Thoracic aorta (tissue), 2 donors: ENCODE measurements at regions not wholly inside any gene's neighbourhood (a gene's known extent, or its start where the extent isn't known, plus 50 kb on each side); places are given as distances from the start of the nearest gene placed in this dataset.

ENCODE experiments used
- ATAC-seq: fragments of 150-250 bp; one replicate; pipeline ENCODE4 v1.8.0; 2017; ENCODE audit warnings: low read depth; ENCODE audit not compliant: insufficient number of reproducible peaks, low FRiP score
- DNase-seq: peaks from one replicate; pipeline ENCODE4 v3.0.0-alpha.2; 2020; ENCODE audit warnings: low spot score
- H3K27ac ChIP-seq, 2 donors: fragments of 200-600 bp; sonication (generic); 1 replicate in 1 of 2; 2 replicates in 1 of 2; pipeline ENCODE4 v1.5.1; 2016; ENCODE audit warnings: mild to moderate bottlenecking in 2 of 2, moderate library complexity in 2 of 2
- H3K27me3 ChIP-seq: fragments of 200-600 bp; sonication (generic); replicated peaks from 2 replicates; pipeline ENCODE4 v1.6.0; 2016; ENCODE audit warnings: mild to moderate bottlenecking; ENCODE audit not compliant: insufficient read depth
- H3K36me3 ChIP-seq: fragments of 200-600 bp; sonication (generic); one replicate; pipeline ENCODE4 v1.5.1; 2016
- H3K4me1 ChIP-seq, 2 donors: fragments of 200-600 bp; sonication (generic); 1 replicate in 1 of 2; 2 replicates in 1 of 2; pipeline versions ENCODE4 v1.5.1 to v1.6.0; 2016; ENCODE audit warnings: low read depth in 2 of 2, mild to moderate bottlenecking in 1 of 2; ENCODE audit not compliant: control insufficient read depth in 1 of 2
- H3K4me3 ChIP-seq: fragments of 200-600 bp; sonication (generic); 2 replicates; pipeline ENCODE4 v1.5.1; 2016; ENCODE audit warnings: mild to moderate bottlenecking
- H3K9me3 ChIP-seq: fragments of 200-600 bp; sonication (generic); 2 replicates; pipeline ENCODE4 v1.5.1; 2016
- CTCF ChIP-seq: fragments of 200-600 bp; sonication (generic); IDR thresholded peaks from one replicate; pipeline ENCODE4 v1.5.1; 2019; ENCODE audit warnings: antibody characterized with exemption

GRCh38 chr1:59156051-59156450 lies 140.8 kb upstream of the FGGY start:
- H3K36me3 ChIP-seq = no peaks in the 10 kb centered on the region
- no peak for TF ChIP-seq CTCF
- H3K27ac ChIP-seq = peak overlapping the region; percentile 9 to 29
- no peak overlapping the region for H3K4me3 ChIP-seq
- ATAC-seq = no peak
- no peaks in the 10 kb centered on the region for H3K27me3 ChIP-seq
- peaks cover 13 to 66% of the 10 kb centered on the region in 2 donors for H3K4me1 ChIP-seq
- DNase-seq = no peak
- H3K9me3 ChIP-seq = peaks cover 5% of the 10 kb centered on the region

GRCh38 chr1:59156526-59157199 lies 140.2 kb upstream of the FGGY start:
- ATAC-seq = no peak
- DNase-seq = no peak
- H3K36me3 ChIP-seq = no peaks in the 10 kb centered on the region
- peaks cover 9 to 64% of the 10 kb centered on the region in 2 donors for H3K4me1 ChIP-seq
- TF ChIP-seq CTCF = no peak
- H3K27me3 ChIP-seq = no peaks in the 10 kb centered on the region
- no peak overlapping the region for H3K4me3 ChIP-seq
- H3K27ac ChIP-seq = peak overlapping the region; percentile 23 to 48
- H3K9me3 ChIP-seq = peaks cover 5% of the 10 kb centered on the region

GRCh38 chr1:59158321-59158720 lies 138.6 kb upstream of the FGGY start:
- H3K4me1 ChIP-seq = peaks cover 8 to 71% of the 10 kb centered on the region in 2 donors
- H3K9me3 ChIP-seq = peaks cover 5% of the 10 kb centered on the region
- DNase-seq (no peak), ATAC-seq (no peak)
- no peaks in the 10 kb centered on the region for H3K36me3 ChIP-seq
- H3K27ac ChIP-seq = no peak overlapping the region
- no peaks in the 10 kb centered on the region for H3K27me3 ChIP-seq
- H3K4me3 ChIP-seq = no peak overlapping the region
- no peak for TF ChIP-seq CTCF

- Histone ChIP-seq H3K36me3 (no peaks in the 10 kb centered on the region), H3K27ac (peak overlapping the region in 1 of 2 donors; percentile 73), H3K27me3 (no peaks in the 10 kb centered on the region), H3K9me3 (peaks cover 5% of the 10 kb centered on the region), H3K4me1 (peaks cover 8 to 80% of the 10 kb centered on the region in 2 donors), H3K4me3 (no peak overlapping the region)
- no peak for TF ChIP-seq CTCF
- ATAC-seq (no peak), DNase-seq (no peak)
Measured at GRCh38 chr1:59159557-59160203, 137.2 kb upstream of the FGGY start.

GRCh38 chr1:59161136-59161535 lies 135.8 kb upstream of the FGGY start:
- H3K9me3 ChIP-seq = peaks cover 5% of the 10 kb centered on the region
- DNase-seq (no peak), ATAC-seq (peak; percentile 53)
- H3K4me3 ChIP-seq = no peak overlapping the region
- peak overlapping the region; percentile 54 to 73 for H3K27ac ChIP-seq
- H3K27me3 ChIP-seq = no peaks in the 10 kb centered on the region
- TF ChIP-seq CTCF = peak; percentile 25
- no peaks in the 10 kb centered on the region for H3K36me3 ChIP-seq
- peaks cover 8 to 71% of the 10 kb centered on the region in 2 donors for H3K4me1 ChIP-seq
